MCF 10A (cell line): ENCODE measurements at regions not wholly inside any gene's neighbourhood (a gene's known extent, or its start where the extent isn't known, plus 50 kb on each side); places are given as distances from the start of the nearest gene placed in this dataset.

Experiments
- BruUV-seq: library from RNA; stranded (reverse); fragments of 400-500 nt; replicated peaks from 2 replicates; lab custom pipeline; 2021; lab: Mats Ljungman, UMichigan
- CTCF ChIA-PET: fragments of 300-600 bp; sonication (Branson Sonifier 250); formaldehyde crosslinking; extraction: SDS; loops from one replicate; lab custom pipeline; 2021; ENCODE audit warnings: antibody characterized with exemption, inconsistent platforms; lab: Yijun Ruan, JAX
- POLR2A ChIA-PET: fragments of 300-600, 350-650 bp; sonication (Branson Sonifier 250); formaldehyde crosslinking; extraction: SDS; loops from one replicate; lab custom pipeline; 2020; ENCODE audit warnings: antibody characterized with exemption, inconsistent platforms; lab: Yijun Ruan, JAX
- DNase-seq: peaks from one replicate; pipeline ENCODE4 v3.0.0-alpha.2; 2018; ENCODE audit not compliant: unreplicated experiment
- H3K27ac Mint-ChIP-seq: one replicate; pipeline ENCODE4 v1.8.0; 2022; ENCODE audit warnings: mild to moderate bottlenecking, low read depth, mixed read lengths; ENCODE audit not compliant: unreplicated experiment
- H3K27me3 Mint-ChIP-seq: one replicate; pipeline ENCODE4 v1.8.0; 2022; ENCODE audit warnings: mixed read lengths; ENCODE audit not compliant: insufficient read depth, unreplicated experiment
- H3K36me3 Mint-ChIP-seq: one replicate; pipeline ENCODE4 v1.8.0; 2022; ENCODE audit warnings: mild to moderate bottlenecking, moderate library complexity, mixed read lengths; ENCODE audit not compliant: insufficient read depth, unreplicated experiment
- H3K4me1 Mint-ChIP-seq: one replicate; pipeline ENCODE4 v1.8.0; 2022; ENCODE audit warnings: mixed read lengths; ENCODE audit not compliant: insufficient read depth, unreplicated experiment
- H3K4me3 Mint-ChIP-seq: one replicate; pipeline ENCODE4 v1.8.0; 2022; ENCODE audit warnings: mild to moderate bottlenecking, moderate library complexity, mixed read lengths; ENCODE audit not compliant: unreplicated experiment
- H3K9me3 Mint-ChIP-seq: one replicate; pipeline ENCODE4 v1.8.0; 2022; ENCODE audit warnings: mixed read lengths; ENCODE audit not compliant: unreplicated experiment
- CTCF ChIP-seq: fragments of 200-600 bp; IDR thresholded peaks from one replicate; pipeline ENCODE4 v1.8.0; 2022; ENCODE audit warnings: antibody characterized with exemption, mild to moderate bottlenecking; ENCODE audit not compliant: unreplicated experiment
- intact Hi-C: fragments of 100-400 bp; cut with micrococcal nuclease; formaldehyde crosslinking; loops from 2 replicates; pipeline ENCODE4 v1.14.1; 2022

- no peak overlapping the region for H3K4me3 Mint-ChIP-seq
These were observed 610.7 kb downstream of the NPHP4 start for GRCh38 chr1:5381491-5381890.

GRCh38 chr1:5379176-5379759 is 613.0 kb downstream of the NPHP4 start:
- no peaks in the 10 kb centered on the region for H3K4me1 Mint-ChIP-seq
- no TSS peak for BruUV-seq
- no peak for TF ChIP-seq CTCF
- no peaks in the 10 kb centered on the region for H3K27me3 Mint-ChIP-seq
- H3K36me3 Mint-ChIP-seq, result no peaks in the 10 kb centered on the region
- no peak for DNase-seq
- ChIA-PET POLR2A (no interaction called here), CTCF (interaction anchor here (0.8 kb wide), 1 partner anchor 93 kb away, joined by 3 read pairs; no protein-coding TSS in a partner anchor)
- H3K27ac Mint-ChIP-seq, result no peak overlapping the region
- peaks cover 3% of the 10 kb centered on the region for H3K9me3 Mint-ChIP-seq
- H3K4me3 Mint-ChIP-seq, result no peak overlapping the region
- intact Hi-C loops, result loop anchor here (10.0 kb wide), 1 partner anchor 126 kb away; no protein-coding TSS in a partner anchor

More at GRCh38 chr1:5381491-5381890, 610.7 kb downstream of the NPHP4 start:
- DNase-seq, result no peak
- no TSS peak for BruUV-seq
- POLR2A ChIA-PET, result no interaction called here
- H3K27me3 Mint-ChIP-seq, result no peaks in the 10 kb centered on the region
- no peak for TF ChIP-seq CTCF
- H3K9me3 Mint-ChIP-seq, result no peaks in the 10 kb centered on the region
- CTCF ChIA-PET, result interaction anchor here (1.0 kb wide), 1 partner anchor 10 kb away, joined by 3 read pairs; no protein-coding TSS in a partner anchor
- no peaks in the 10 kb centered on the region for H3K36me3 Mint-ChIP-seq
- no peak overlapping the region for H3K27ac Mint-ChIP-seq
- no peaks in the 10 kb centered on the region for H3K4me1 Mint-ChIP-seq
- intact Hi-C loops, result no loop called here

- Mint-ChIP-seq H3K4me3 (no peak overlapping the region), H3K27me3 (no peaks in the 10 kb centered on the region), H3K36me3 (no peaks in the 10 kb centered on the region), H3K4me1 (no peaks in the 10 kb centered on the region), H3K9me3 (peaks cover 13% of the 10 kb centered on the region), H3K27ac (no peak overlapping the region)
- no TSS peak for BruUV-seq
- intact Hi-C loops, result loop anchor here (10.0 kb wide), 1 partner anchor 128 kb away; no protein-coding TSS in a partner anchor
- ChIA-PET POLR2A (no interaction called here), CTCF (no interaction called here)
- no peak for DNase-seq
- no peak for TF ChIP-seq CTCF
These were observed 615.5 kb downstream of the NPHP4 start for GRCh38 chr1:5376538-5377247.

- Mint-ChIP-seq H3K27me3 (no peaks in the 10 kb centered on the region), H3K27ac (no peak overlapping the region), H3K4me1 (peaks cover 9% of the 10 kb centered on the region), H3K4me3 (no peak overlapping the region), H3K9me3 (peaks cover 13% of the 10 kb centered on the region), H3K36me3 (no peaks in the 10 kb centered on the region)
- no peak for TF ChIP-seq CTCF
- no peak for DNase-seq
- BruUV-seq, result no TSS peak
- intact Hi-C loops, result loop anchor here (10.0 kb wide), 1 partner anchor 129 kb away; no protein-coding TSS in a partner anchor
- POLR2A ChIA-PET, result no interaction called here
- CTCF ChIA-PET, result no interaction called here
These were observed 616.7 kb downstream of the NPHP4 start for GRCh38 chr1:5375481-5375880.
